K562 (cell line): ENCODE measurements at regions not wholly inside any gene's neighbourhood (a gene's known extent, or its start where the extent isn't known, plus 50 kb on each side); places are given as distances from the start of the nearest gene placed in this dataset.

Source experiments
- CBFA2T3 ChIP-seq: fragments of 450-650 bp; IDR thresholded peaks from 2 replicates; pipeline ENCODE4 v1.6.1; 2017
- CREB3 ChIP-seq: fragments of 450-650 bp; conservative IDR thresholded peaks from 2 replicates; pipeline ENCODE4 v1.6.1; 2016; ENCODE audit warnings: missing genetic modification characterization, low read depth, mild to moderate bottlenecking, missing compliant biosample characterization, moderate library complexity
- CXXC5 ChIP-seq: fragments of 250-450 bp; sonication (Bioruptor Pico); IDR thresholded peaks from 2 replicates; pipeline ENCODE4 v1.8.0; 2022; ENCODE audit warnings: inconsistent platforms, mild to moderate bottlenecking, moderate library complexity
- DNMT1 ChIP-seq: fragments of 450-650 bp; IDR thresholded peaks from 2 replicates; pipeline ENCODE4 v1.6.1; 2016; ENCODE audit warnings: antibody characterized with exemption, mild to moderate bottlenecking
- HEY1 ChIP-seq: fragments of 250-450 bp; sonication (Bioruptor Pico); IDR thresholded peaks from 2 replicates; pipeline ENCODE4 v1.5.0; 2020; ENCODE audit warnings: mild to moderate bottlenecking, moderate library complexity, borderline replicate concordance
- HOXB6 ChIP-seq: fragments of 250-450 bp; sonication (Bioruptor Pico); IDR thresholded peaks from 2 replicates; pipeline ENCODE4 v1.5.1; 2022; ENCODE audit warnings: mild to moderate bottlenecking, borderline replicate concordance
- KDM4B ChIP-seq, 2 experiments: fragments of 450-650 bp in 1 of 2; sonication (generic) in 1 of 2; IDR thresholded peaks; 2 replicates each; pipeline ENCODE4 v1.6.1; 2016 to 2017; ENCODE audit warnings: borderline replicate concordance in 2 of 2, antibody characterized with exemption in 1 of 2, low read depth in 1 of 2, mild to moderate bottlenecking in 1 of 2
- MCM2 ChIP-seq: fragments of 450-650 bp; IDR thresholded peaks from 2 replicates; pipeline ENCODE4 v1.6.1; 2017; ENCODE audit warnings: low read depth, mild to moderate bottlenecking
- MECOM ChIP-seq: fragments of 250-450 bp; sonication (Bioruptor Pico); IDR thresholded peaks from 2 replicates; pipeline ENCODE4 v1.8.0; 2022; ENCODE audit warnings: inconsistent platforms
- MEF2D ChIP-seq: conservative IDR thresholded peaks from 2 replicates; pipeline ENCODE4 v1.6.1; 2016; ENCODE audit warnings: low read depth, missing genetic modification characterization, missing compliant biosample characterization
- NFIX ChIP-seq: fragments of 250-450 bp; sonication (Bioruptor Pico); IDR thresholded peaks from 2 replicates; pipeline ENCODE4 v1.4.0; 2020; ENCODE audit warnings: low read depth, mild to moderate bottlenecking, moderate library complexity
- NKRF ChIP-seq: fragments of 450-650 bp; IDR thresholded peaks from 2 replicates; pipeline ENCODE4 v1.6.1; 2016; ENCODE audit warnings: borderline replicate concordance
- NR3C1 ChIP-seq: sonication (generic); formaldehyde crosslinking; IDR thresholded peaks from 2 replicates; pipeline ENCODE4 v1.8.1; 2022; ENCODE audit warnings: missing genetic modification reagents
- POLR2AphosphoS5 ChIP-seq: IDR thresholded peaks from 2 replicates; pipeline ENCODE4 v1.6.1; 2011; ENCODE audit warnings: mild to moderate bottlenecking, low read depth, low read length, moderate library complexity; ENCODE audit not compliant: control insufficient read depth, insufficient read depth
- PYGO2 ChIP-seq: fragments of 450-650 bp; IDR thresholded peaks from 2 replicates; pipeline ENCODE4 v1.6.1; 2016; ENCODE audit warnings: mild to moderate bottlenecking, missing genetic modification characterization, moderate library complexity, missing compliant biosample characterization
- SNRNP70 ChIP-seq: fragments of 200-400 bp; formaldehyde crosslinking; optimal IDR thresholded peaks from 2 replicates; pipeline ENCODE3; 2017; ENCODE audit warnings: low read depth, low read length
- TAF9B ChIP-seq: fragments of 450-650 bp; IDR thresholded peaks from 2 replicates; pipeline ENCODE4 v1.6.1; 2018; ENCODE audit warnings: mild to moderate bottlenecking; ENCODE audit not compliant: partially characterized antibody
- TARDBP ChIP-seq: fragments of 450-650 bp; IDR thresholded peaks from 2 replicates; pipeline ENCODE4 v1.6.1; 2016
- TCF3 ChIP-seq: sonication (generic); formaldehyde crosslinking; IDR thresholded peaks from 2 replicates; pipeline ENCODE4 v1.4.0; 2020; ENCODE audit warnings: mild to moderate bottlenecking, missing genetic modification reagents
- YBX1 ChIP-seq: fragments of 450-650 bp; IDR thresholded peaks from 2 replicates; pipeline ENCODE4 v1.7.1; 2016; ENCODE audit warnings: mild to moderate bottlenecking
- ZNF24 ChIP-seq: fragments of 450-650 bp; IDR thresholded peaks from 2 replicates; pipeline ENCODE4 v1.6.1; 2016
- ZNF354B ChIP-seq: fragments of 250-450 bp; sonication (Bioruptor Pico); IDR thresholded peaks from 2 replicates; pipeline ENCODE4 v1.4.0; 2020
- ZNF511 ChIP-seq: sonication (generic); formaldehyde crosslinking; IDR thresholded peaks from 2 replicates; pipeline ENCODE4 v1.8.0; 2022; ENCODE audit warnings: mild to moderate bottlenecking, missing genetic modification reagents
- TF ChIP-seq, protein P1 (sequence below): sonication (generic); formaldehyde crosslinking; IDR thresholded peaks from 2 replicates; pipeline ENCODE4 v1.8.0; 2022; ENCODE audit warnings: missing genetic modification reagents, mild to moderate bottlenecking, borderline replicate concordance

DNA sequence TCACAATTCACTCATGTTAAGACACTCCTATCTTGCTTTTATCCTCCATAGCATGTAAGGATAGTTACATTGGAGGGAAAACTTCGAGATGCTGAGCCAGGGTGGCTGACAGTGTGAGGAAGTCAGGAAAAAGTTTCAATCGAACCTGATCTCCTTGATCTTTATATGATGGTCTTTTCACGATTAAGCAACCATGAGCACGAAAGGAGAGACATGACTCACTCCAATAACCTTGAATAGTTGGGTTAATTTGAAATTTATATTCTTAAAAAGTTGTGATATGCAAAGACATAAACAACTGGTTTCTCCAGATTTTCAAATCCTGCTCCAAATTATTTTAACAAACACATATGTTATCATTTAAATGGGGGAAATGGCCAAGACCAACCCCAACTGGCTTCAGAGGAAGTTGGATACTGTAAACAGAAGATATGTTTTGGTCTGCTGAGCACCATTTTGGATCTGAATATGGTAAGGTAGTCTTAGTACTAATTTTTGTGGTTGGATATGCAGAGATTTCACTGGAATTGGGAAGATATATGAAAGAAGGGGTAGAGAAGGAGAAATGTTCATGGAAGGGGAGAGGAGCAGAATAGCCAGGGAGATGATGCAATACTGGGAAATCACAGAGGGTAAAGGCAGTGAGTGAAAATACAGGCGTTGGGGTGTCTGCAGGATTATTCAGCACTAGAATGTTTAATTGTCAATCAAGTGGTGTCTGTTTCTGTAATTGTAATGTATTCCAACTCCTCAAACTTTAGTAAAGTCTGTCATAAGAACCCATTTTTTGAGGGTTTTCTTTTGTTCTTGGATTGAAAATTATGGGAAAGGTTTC is 185.2 kb upstream of the SLC38A2 start (continued):
- TF ChIP-seq PYGO2 (tag) (no peak), CREB3 (tag) (no peak), NFIX (CRISPR knock-in tag) (no peak), ZNF511 (no peak), YBX1 (no peak), MEF2D (tag) (peak; percentile 87), MCM2 (no peak), TAF9B (no peak), TARDBP (no peak), CBFA2T3 (no peak), SNRNP70 (no peak), NKRF (no peak), NR3C1 (CRISPR knock-in tag) (no peak), KDM4B (IDR thresholded peaks at IDR 0.05; ENCODE audit: borderline replicate concordance in 2 of 2, low read depth in 1 of 2) (no peak), MECOM (peak; percentile 35; the same call in 1 of the 2 replicates), TCF3 (CRISPR knock-in tag) (no peak), ZNF24 (no peak), POLR2AphosphoS5 (no peak), ZNF354B (CRISPR knock-in tag) (no peak), DNMT1 (no peak), HEY1 (no peak), HOXB6 (CRISPR knock-in tag) (no peak), CXXC5 (peak; percentile 70)
- TF ChIP-seq, protein P1, sequence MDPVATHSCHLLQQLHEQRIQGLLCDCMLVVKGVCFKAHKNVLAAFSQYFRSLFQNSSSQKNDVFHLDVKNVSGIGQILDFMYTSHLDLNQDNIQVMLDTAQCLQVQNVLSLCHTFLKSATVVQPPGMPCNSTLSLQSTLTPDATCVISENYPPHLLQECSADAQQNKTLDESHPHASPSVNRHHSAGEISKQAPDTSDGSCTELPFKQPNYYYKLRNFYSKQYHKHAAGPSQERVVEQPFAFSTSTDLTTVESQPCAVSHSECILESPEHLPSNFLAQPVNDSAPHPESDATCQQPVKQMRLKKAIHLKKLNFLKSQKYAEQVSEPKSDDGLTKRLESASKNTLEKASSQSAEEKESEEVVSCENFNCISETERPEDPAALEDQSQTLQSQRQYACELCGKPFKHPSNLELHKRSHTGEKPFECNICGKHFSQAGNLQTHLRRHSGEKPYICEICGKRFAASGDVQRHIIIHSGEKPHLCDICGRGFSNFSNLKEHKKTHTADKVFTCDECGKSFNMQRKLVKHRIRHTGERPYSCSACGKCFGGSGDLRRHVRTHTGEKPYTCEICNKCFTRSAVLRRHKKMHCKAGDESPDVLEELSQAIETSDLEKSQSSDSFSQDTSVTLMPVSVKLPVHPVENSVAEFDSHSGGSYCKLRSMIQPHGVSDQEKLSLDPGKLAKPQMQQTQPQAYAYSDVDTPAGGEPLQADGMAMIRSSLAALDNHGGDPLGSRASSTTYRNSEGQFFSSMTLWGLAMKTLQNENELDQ (CRISPR knock-in tag), result no peak
